GM04503 (cell line): ENCODE measurements at regions not wholly inside any gene's neighbourhood (a gene's known extent, or its start where the extent isn't known, plus 50 kb on each side); places are given as distances from the start of the nearest gene placed in this dataset.

Source experiments
- DNase-seq: peaks from one replicate; pipeline ENCODE4 v3.0.0-alpha.2; 2012; ENCODE audit warnings: low read depth

DNA sequence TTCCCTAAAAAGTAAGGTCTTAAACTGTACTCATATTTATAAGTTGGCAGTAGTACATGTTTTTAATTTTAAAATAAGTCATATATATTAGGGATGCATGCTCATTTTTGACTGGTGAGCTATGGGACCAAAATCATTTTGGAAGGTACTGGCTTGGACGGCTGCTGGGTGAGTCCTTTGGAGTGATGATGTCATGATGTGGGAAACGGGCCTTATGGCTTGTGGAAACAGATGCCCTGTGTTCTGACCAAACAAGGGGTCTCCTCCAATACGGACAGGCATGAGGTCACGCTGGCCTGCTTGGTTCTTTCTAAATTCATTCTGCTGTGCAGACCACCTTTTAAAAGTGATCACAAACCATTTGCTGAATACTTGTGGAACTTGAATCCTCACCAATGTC is 109.2 kb upstream of the MGAT5 start:
- DNase-seq, result no peak

DNA sequence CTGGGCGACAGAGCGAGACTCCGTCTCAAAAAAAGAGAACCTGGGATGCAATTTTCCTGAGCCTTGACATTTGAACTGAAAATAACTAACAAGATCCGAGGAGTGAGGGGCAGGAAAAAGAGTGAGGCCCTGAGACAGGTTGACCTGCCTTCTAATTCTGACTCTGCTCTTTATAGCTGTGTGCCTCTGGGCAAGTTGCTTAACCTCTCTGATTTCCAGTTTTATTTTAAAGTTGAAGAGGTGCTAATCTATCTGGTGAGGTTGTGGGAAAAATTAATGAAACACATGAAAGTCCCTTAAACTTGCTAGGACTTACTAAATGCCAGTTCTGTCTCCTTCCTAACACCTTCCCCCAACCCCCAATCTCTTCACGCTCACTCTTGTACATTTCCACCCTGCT is 108.4 kb upstream of the MGAT5 start:
- DNase-seq, result no peak

DNA sequence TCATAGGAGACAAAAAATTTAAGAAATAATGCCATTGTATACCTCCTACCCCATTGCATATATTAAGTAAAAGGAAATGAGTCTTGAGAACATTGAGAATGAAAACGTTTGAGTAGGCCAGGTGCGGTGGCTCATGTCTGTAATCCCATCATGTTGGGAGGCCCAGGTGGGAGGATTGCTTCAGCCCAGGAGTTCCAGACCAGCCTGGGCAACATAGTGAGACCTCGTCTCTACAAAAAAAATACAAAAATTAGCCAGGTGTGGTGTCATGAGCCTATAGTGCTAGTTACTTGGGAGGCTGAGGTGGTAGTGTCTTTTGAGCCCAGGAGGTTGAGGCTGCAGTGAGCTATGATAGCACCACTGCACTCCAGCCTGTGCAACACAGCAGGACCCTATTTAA is 107.7 kb upstream of the MGAT5 start:
- no peak for DNase-seq

DNA sequence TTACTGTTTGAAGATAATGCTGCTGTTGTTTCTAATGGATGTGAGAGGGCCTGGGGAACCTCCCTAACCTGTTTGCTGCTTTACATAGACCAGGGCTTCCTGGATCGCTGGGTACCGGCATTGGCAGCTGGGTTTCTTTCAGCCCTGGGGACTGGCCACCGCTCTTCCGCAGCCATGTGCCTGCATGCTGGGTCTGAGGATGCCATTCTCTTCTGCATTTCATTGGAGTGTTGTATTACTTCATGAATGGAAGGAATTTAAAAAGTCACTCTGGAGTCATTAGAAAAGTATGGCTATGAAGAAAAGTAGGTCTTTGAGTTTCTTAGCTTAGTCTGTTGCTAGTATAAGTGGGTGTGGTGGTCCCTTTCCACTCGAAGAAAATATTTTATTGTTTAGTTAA is 107.3 kb upstream of the MGAT5 start:
- DNase-seq, result peak; percentile 56

DNA sequence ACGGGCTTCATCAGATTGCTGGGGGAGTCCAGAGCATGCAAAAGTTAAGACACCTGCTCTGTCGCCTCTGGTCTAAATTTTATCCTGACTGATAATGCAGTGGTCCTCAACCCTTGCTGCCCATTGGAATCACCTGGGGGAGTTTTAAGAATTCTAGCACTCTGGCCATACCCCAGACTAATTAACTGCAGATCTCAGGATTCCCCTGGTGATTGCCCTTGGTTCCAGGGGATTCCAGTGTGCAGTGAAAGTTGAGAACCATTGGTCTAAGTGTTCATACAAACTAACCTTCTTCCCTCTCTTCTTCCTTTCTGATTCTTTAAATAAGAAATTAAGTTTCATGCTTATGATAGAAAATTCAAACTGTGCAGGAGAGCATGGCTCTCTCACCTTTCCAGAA is 105.7 kb upstream of the MGAT5 start:
- DNase-seq, result no peak

DNA sequence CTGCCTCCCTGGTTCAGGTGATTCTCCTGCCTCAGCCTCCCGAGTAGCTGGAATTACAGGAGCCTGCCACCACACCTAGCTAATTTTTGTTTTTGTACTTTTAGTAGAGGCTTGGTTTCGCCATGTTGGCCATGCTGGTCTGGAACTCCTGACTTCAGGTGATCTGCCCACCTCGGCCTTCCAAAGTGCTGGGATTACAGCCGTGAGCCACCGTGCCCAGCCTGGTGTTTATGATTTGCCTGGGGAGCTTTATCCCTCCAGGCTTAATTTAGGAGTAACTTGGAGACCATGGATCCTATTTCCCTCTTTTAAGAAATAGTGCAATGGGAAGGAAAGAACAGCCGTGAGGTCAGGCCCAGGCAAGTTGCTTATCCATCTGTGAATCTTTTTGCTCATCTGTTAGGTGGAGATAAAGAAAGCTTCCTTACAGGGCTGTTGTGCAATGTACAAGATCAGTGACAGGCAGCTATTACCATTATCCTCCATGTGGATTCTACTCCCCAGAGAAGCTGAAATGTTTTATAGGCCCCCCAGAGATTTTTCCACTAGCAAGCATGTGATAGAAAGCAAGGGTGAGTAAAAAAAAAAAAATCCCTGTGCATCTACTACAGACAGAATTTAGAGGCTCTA is 104.9 kb upstream of the MGAT5 start:
- DNase-seq, result no peak

DNA sequence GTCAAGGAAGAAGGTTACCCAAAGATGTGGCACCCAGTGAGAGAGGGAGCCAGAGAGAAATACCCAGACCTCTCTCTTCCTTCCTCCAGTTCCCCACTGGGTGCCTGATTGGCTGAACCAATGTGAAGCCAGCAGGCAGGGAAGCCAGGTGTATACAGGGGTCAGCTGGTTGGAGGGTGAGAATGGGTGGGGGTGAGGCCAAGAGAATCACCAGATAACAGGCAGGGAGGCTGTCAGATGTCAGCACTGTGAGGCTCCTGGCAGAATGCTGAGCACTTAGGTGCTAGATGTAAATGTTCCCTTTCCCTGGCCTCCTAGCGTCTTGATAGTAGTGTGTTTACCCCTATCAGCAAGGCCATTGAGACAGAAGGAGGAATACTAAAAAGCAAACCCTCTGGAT is 104.0 kb upstream of the MGAT5 start:
- no peak for DNase-seq

DNA sequence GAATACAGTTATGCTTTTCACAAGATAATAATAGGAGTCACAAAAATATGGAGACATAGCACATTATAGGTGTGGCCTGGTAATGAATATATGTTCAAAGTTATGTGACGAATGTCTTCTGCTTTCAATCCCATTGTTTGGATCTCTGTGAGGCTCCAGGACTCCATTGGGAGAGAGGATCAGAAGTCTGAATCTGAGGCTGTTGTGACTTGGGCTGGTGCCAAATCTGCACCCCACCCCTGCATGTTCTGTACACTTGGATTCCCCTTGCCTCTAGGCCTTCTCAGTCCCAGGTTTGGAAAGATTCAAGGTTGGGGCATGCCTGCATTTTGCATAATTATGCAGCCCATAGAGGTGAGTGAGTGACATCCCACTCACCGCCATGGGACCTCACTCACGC is 103.1 kb upstream of the MGAT5 start:
- DNase-seq, result no peak

DNA sequence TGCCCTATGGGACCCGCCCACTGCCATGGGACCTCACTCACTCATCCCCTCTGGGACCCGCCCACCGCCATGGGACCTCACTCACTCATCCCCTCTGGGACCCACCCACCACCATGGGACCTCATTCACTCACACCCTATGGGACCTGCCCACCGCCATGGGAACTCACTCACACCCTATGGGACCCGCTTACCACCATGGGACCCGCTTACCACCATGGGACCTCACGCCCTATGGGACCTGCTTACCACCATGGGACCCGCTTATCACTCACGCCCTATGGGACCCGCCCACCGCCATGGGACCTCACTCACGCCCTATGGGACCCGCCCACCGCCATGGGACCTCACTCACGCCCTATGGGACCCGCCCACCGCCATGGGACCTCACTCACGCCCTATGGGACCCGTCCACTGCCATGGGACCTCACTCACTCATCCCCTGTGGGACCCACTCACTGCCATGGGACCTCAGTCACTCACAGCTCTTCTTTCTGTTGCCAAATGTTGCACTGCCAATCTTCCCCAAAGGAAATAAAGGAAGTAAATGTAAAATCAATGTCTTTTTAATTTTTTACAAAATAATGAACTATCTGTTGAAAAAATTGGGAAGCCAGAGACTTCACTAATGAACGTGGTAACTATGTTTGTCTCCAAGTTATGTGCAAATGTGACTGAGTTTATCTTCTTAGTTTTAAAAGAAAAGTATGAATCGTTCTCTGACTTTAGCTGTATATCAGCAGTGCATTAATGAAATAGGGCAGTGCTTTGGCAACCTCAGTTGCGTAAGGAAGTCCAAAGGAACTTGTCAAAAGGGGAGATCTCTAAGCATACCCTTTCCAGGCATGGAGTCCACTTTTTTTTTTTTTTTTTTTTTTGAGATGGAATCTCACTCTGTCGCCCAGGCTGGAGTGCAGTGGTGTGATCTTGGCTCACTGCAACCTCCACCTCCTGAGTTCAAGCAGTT is 101.5 kb upstream of the MGAT5 start:
- DNase-seq, result no peak

DNA sequence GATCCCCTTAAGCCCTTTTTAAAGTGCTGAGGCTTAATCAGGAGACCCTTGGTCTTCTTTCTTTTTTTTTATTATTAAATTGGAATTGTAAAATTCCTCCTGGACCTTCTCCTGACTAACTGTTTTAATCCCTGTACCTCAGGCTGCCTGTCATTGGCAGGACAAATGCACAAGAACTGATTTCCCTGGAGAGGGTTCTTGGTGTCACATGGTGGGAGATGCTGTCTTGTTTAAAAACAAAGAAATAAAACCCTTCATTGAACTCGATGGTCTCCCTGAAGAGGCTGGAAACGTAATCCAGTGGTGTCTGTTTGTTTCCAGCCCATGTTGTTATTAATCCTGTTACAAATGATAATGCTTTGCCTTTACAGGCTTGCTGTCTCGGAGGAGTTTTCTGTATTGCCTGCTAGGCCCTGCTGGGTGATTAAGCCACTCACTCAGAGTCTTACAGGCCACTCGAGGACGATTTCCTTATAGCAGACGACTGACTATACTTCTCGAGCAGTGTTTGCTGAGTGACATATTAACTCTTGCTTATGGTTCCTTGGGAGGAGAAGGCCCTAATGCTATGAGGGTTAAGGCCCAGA is 100.5 kb upstream of the MGAT5 start:
- no peak for DNase-seq

DNA sequence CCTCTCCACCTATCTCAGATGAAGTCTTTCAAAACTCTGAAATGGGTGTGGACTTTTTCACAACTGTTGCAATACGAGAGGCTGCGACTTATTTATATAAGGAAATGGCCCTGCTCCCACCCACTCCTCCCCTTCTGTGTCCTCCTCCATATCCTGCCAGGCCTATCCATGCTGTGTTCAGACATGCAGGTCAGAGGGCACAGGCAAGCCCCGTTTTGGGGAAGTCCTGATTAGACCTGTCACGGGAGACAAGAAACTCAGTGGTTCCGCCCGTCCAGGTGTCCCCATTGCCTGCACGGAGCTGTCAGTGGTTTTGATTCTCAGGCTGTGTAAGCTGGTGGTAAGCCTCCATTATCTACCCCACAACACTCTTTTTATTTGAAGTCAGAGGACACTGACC is 99.6 kb upstream of the MGAT5 start:
- DNase-seq, result no peak

DNA sequence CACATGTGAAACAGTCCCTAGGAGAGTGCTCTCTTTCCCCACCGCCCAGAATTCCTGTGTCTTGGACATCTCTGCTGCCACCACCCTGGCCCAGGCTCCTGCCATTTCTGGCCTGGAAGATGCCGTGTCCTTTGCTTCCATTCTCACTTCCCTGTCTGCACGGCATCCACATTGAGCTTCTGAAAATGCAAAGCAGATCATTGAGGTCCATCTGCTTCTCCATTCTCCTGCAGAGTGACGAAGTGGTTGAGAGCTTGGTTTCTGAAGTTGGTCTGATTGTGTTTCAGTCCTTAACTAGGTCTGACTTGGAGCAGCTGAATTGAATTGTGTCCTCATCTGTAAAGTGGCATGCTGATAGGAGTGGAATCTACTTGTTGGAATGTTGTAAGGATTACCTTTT is 98.7 kb upstream of the MGAT5 start:
- DNase-seq, result no peak

DNA sequence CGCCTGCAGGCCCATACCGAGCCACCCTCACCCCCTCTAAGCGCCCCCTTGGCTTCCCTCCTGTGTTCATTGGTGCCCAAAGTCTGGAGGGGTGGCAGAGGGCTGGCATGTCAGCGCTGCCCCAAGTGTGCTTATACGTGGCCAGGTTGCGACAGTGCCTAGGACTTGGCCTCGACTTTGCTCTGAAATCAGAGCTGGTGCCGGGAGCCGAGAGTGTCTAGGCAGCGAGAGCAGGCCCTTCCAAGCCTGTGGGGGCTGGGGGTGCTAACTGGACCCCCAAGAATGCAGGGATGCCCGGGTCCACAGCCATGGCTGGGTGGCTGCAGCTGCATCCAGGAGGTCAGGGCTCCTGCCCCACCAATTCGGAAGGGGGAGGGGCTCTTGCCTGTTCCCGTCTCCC is 95.6 kb upstream of the MGAT5 start:
- DNase-seq, result no peak

DNA sequence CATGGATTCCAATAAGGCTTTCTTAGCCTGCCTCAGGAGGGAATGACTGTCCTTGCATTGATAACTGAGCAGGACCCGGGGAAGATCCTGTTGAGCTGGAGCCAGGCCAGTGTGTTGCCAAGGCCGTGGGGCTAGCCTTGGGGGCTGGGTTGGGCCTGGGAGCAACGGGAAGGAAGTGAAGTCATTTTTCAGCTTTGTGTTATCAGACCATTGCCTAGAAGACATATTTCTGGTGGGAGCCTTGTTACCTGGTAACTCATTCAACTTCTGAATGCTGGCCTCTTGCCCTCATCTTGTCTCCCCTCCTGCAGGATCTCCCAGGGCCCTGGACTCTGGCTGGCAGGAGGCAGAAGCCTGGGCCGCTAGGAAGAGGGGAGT is 92.7 kb upstream of the MGAT5 start:
- no peak for DNase-seq

DNA sequence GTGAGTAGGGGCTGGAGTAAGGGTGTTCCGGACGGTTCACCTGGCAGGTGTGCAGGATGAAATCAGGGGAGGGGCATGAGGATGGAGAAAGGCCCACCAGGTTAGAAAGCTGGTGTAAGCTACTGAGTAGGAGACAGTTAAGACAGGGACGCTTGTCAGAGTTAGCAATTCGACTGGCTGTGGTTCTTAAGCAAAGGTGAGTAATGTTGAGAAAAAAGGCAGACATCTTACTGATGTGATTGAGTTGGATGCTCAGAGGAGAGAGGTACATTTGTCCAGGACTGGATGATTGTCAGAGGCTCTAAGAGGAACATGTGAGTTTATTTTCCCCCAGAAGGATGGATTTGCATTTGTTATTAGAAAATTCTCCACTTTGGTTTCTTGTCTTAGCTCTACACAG is 90.5 kb upstream of the MGAT5 start:
- no peak for DNase-seq

DNA sequence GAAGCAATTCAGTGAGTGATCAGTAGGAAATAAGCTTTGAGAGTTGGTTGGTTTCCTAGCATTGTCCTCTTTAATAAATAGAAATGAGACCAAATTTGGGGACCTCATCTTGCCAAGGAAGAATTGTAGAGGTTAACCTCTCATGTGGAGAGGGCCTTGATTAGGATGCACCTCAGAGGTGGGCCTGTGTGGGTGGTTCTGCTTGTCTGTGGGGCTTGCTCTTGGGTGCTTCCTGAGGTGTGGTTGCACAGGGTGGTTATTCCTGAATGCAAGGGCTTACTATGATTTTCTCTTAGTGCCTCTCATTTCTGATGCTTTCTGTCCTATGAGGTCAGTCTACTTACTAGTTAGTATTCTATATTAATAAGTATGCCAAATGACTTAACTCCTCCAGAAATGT is 89.6 kb upstream of the MGAT5 start:
- DNase-seq, result no peak

DNA sequence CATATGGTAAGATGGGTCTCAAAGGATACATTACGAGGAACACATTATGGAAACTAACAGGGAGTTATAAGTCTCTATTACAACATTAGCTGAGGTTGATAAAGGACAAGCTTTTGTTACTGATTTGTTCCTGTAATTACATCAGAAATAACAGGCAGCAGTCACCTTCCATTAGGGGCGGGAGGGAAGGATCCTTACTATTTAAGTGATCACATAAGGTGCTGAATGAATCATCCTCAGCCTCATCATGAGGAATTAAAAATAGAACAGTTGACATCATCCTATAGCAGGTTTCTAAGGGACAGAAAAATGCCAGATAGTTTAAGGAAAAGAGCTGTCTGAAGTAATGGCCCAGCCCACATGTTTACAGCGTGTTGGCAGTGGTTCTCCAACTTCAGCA is 86.9 kb upstream of the MGAT5 start:
- DNase-seq, result no peak

DNA sequence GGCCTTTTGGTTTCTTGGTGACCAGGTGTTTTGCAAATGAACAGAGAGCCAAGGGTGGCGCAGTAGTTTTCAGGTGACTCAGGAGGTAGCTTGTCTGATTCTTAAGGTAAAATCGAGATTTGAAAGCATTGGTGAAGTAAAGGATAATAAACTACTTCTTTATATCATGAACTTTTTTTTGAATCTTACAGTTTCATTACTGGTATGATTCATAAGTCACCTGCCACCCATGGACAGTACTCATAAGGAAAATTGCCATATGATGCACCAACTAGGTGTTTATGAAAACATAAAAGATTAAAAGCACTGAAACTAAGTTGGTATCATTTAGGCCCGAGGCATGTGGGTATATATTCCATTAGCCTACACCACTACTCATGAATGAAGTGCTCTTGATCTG is 84.1 kb upstream of the MGAT5 start:
- DNase-seq, result no peak

DNA sequence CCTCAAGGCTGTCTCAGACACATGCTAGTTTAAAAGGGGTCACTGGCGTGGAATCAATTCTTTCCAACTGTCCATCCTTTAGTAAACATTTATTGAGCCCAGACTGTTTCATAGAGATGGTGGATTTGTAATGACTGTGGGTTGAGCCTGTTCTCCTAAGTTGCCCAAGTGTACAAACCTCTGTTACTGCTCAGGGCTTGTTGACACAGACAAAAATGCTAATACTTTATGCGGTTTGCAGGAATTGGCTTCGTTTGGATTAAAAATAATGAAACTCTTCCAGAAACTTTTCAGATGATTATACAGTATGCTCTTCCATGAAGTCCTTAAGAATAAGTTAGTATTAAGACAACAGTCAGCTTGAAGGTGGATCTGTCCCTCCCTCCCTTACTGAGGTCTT is 83.6 kb upstream of the MGAT5 start:
- DNase-seq, result peak; percentile 60

DNA sequence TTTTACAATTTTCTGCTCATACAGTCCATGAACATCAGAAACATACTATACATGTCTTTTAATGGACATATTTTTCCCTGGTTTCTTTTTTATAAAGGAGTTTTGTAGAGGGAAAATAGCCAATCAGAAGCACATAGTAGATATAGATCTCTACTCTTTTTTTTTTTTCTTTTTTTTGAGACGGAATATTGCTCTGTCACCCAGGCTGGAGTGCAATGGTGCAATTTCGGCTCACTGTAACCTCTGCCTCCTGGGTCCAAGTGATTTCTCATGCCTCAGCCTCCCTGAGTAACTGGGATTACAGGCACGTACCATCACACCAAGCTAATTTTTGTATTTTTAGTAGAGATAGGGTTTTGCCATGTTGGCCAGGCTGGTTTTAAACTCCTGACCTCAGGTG is 83.2 kb upstream of the MGAT5 start:
- DNase-seq, result no peak

DNA sequence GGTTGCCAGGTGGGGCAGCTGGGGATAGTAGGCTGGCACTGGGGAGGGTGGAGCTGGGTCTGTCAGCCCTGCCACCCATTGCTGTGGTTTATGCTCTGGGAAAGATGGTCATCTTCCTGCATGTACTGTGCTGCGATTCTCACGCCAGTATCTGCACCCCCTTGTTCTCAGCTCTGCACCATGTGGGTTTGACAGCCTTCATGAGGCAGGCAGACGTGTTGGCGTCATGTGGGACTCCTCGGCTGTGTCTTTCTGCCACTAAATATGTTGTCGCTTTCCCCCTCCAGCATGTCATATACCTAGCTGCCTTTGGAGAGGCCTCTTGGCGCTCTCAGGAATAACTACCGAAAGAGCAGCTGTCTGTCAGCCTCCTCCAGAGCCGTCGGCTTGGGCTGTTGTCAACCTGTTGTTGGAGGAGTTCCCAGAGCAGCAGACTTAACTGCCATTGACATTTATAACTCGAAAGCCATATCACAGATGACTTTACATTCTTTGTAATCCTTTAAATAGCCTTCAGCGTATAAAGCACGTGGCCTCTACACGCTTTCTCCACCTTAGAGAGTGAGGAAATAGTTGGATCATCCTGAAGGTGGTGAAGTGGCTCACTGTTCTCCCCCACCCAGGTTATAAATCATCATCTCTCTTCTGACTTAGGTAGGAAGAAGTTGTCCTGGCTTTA is 80.4 kb upstream of the MGAT5 start:
- no peak for DNase-seq

DNA sequence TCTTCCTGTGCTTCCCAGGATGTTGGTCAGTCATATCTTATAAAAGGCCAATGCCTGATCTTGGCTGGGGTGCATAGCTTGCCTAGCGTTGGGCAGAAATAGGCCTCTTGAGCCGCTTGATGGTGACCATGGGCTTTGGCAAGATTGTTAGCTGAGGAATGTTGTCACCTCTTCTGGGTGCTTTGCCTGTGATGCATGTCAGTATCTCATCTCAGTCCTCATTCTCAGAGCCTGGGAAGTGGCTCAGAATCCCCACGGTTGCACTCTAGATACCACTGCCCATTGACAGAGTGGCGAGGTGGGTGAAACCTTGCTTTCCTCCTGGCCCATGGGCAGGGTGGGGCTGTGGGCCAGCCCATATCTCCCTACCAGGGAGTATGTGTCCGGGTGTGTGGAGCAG is 79.2 kb upstream of the MGAT5 start:
- DNase-seq, result no peak

DNA sequence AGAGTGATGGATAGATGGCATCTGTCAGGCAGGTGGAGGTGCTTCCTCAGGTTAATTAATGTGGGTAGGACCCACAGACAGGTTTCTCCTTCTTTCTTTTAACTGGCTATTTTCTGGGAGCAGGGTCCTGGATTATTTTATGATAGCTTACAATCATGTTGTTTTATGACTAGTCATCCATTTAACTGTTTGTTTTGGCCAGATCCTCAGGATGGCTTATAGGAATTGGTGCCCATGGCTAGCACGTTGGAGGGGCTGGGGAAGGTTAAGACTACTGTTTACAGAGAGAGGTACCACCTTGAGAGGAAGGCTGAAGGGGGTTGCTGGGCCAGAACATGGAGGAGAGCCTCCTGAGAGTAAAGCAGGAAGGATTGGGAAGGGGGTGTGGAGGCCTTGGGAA is 78.0 kb upstream of the MGAT5 start:
- DNase-seq, result no peak
